Gastroesophageal sphincter (tissue), 3 donors: ENCODE measurements at regions not wholly inside any gene's neighbourhood (a gene's known extent, or its start where the extent isn't known, plus 50 kb on each side); places are given as distances from the start of the nearest gene placed in this dataset.

Experiments
- EP300 ChIP-seq: sonication (generic); formaldehyde crosslinking; IDR thresholded peaks from one replicate; pipeline ENCODE4 v1.6.1; 2017; ENCODE audit warnings: antibody characterized with exemption, mild to moderate bottlenecking
- POLR2A ChIP-seq, 2 donors: fragments of 450-650 bp; IDR thresholded peaks; one replicate each; pipeline ENCODE4 v1.6.1; 2017; ENCODE audit warnings: antibody characterized with exemption in 2 of 2, mild to moderate bottlenecking in 2 of 2, moderate library complexity in 1 of 2
- POLR2AphosphoS5 ChIP-seq: sonication (generic); formaldehyde crosslinking; IDR thresholded peaks from one replicate; pipeline ENCODE4 v1.6.1; 2017; ENCODE audit warnings: antibody characterized with exemption
- TF ChIP-seq, protein P1 (sequence below), 4 experiments: fragments of 200-600 bp in 2 of 4; fragments of 450-650 bp in 2 of 4; sonication (generic) in 1 of 4; IDR thresholded peaks; one replicate each; pipeline ENCODE4 v1.5.1; 2017 to 2019; ENCODE audit warnings: antibody characterized with exemption in 4 of 4, mild to moderate bottlenecking in 2 of 4, moderate library complexity in 2 of 4

DNA sequence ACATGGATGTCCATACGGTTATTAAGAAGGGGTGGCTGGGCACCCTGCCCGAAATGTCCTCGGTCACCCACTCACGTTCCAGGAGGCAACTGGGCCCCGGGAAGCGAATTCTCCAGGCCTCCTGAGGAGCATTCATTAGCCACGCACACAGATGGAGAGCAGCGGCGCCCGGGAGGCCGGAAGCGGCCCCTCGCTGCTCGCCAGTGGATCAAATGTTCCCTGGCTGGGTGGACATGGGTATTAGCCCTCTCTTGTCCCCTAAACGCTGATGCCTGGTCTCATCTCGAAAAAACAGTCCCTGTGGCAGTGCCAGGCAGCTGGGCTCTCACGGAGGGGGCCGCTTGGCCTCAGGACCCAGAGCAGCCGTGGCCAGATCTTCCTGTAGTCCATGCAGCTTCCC is 59.0 kb upstream of the DLK1 start:
- TF ChIP-seq, protein P1, sequence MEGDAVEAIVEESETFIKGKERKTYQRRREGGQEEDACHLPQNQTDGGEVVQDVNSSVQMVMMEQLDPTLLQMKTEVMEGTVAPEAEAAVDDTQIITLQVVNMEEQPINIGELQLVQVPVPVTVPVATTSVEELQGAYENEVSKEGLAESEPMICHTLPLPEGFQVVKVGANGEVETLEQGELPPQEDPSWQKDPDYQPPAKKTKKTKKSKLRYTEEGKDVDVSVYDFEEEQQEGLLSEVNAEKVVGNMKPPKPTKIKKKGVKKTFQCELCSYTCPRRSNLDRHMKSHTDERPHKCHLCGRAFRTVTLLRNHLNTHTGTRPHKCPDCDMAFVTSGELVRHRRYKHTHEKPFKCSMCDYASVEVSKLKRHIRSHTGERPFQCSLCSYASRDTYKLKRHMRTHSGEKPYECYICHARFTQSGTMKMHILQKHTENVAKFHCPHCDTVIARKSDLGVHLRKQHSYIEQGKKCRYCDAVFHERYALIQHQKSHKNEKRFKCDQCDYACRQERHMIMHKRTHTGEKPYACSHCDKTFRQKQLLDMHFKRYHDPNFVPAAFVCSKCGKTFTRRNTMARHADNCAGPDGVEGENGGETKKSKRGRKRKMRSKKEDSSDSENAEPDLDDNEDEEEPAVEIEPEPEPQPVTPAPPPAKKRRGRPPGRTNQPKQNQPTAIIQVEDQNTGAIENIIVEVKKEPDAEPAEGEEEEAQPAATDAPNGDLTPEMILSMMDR (IDR thresholded peaks at IDR 0.05) = no peak
- TF ChIP-seq EP300 (no peak), POLR2A (IDR thresholded peaks at IDR 0.05) (no peak), POLR2AphosphoS5 (no peak)
